Calu3 (cell line): ENCODE measurements at regions not wholly inside any gene's neighbourhood (a gene's known extent, or its start where the extent isn't known, plus 50 kb on each side); places are given as distances from the start of the nearest gene placed in this dataset.

Experiments used
- BruUV-seq: library from RNA; stranded (reverse); fragments of 400-500 nt; replicated peaks from 2 replicates; lab custom pipeline; 2021; lab: Mats Ljungman, UMichigan
- CTCF ChIA-PET: fragments of 300-600 bp; sonication (Branson Sonifier 250); formaldehyde crosslinking; loops from one replicate; lab custom pipeline; 2022; ENCODE audit warnings: antibody characterized with exemption; lab: Charles Lee
- DNase-seq: peaks from one replicate; pipeline ENCODE4 v3.0.0; 2022
- H3K27ac Mint-ChIP-seq: one replicate; pipeline ENCODE4 v1.8.0; 2022; ENCODE audit warnings: mixed read lengths; ENCODE audit not compliant: unreplicated experiment
- H3K27me3 Mint-ChIP-seq: one replicate; pipeline ENCODE4 v1.8.0; 2022; ENCODE audit warnings: mixed read lengths; ENCODE audit not compliant: unreplicated experiment
- H3K36me3 Mint-ChIP-seq: one replicate; pipeline ENCODE4 v1.8.0; 2022; ENCODE audit warnings: mild to moderate bottlenecking, moderate library complexity, mixed read lengths; ENCODE audit not compliant: insufficient read depth, unreplicated experiment
- H3K4me1 Mint-ChIP-seq: one replicate; pipeline ENCODE4 v1.8.0; 2022; ENCODE audit warnings: mild to moderate bottlenecking, low read depth, mixed read lengths; ENCODE audit not compliant: unreplicated experiment
- H3K4me3 Mint-ChIP-seq: one replicate; pipeline ENCODE4 v1.8.0; 2022; ENCODE audit warnings: mild to moderate bottlenecking, low read depth, moderate library complexity, mixed read lengths; ENCODE audit not compliant: unreplicated experiment
- H3K9me3 Mint-ChIP-seq: one replicate; pipeline ENCODE4 v1.8.0; 2022; ENCODE audit warnings: low read depth, mixed read lengths; ENCODE audit not compliant: unreplicated experiment
- intact Hi-C: fragments of 100-400 bp; cut with micrococcal nuclease; formaldehyde crosslinking; loops from one replicate; pipeline ENCODE4 v1.10.0; 2022; ENCODE audit not compliant: unreplicated experiment
- TF ChIP-seq, protein P1 (sequence below): fragments of 200-600 bp; IDR thresholded peaks from one replicate; pipeline ENCODE4 v1.8.0; 2022; ENCODE audit warnings: antibody characterized with exemption; ENCODE audit not compliant: unreplicated experiment

DNA sequence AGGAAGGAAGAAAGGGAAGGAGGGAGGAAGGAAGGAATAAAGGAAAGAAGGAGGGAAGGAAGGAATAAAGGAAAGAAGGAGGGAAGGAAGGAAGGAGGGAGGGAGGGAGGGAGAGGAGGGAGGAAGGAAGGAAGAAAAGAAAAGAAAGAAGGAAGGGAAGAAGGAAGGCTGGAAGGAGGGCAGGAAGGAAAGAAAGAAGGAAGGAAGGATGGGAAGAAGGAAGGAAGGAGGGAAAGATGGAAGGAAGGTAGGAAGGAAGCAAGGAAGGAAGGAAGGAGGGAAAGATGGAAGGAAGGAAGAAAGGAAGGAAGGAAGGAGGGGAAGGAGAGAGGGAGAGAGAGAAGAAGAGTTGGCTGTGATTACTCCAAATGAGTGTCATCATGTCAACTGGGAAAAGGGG, 190.6 kb downstream of the ACKR3 start:
- H3K27me3 Mint-ChIP-seq: peaks cover 16% of the 10 kb centered on the region
- no peaks in the 10 kb centered on the region for H3K9me3 Mint-ChIP-seq
- H3K27ac Mint-ChIP-seq: no peak overlapping the region
- intact Hi-C loops: no loop called here
- H3K4me3 Mint-ChIP-seq: no peak overlapping the region
- H3K36me3 Mint-ChIP-seq: no peaks in the 10 kb centered on the region
- no peak for DNase-seq
- CTCF ChIA-PET: no interaction called here
- no peaks in the 10 kb centered on the region for H3K4me1 Mint-ChIP-seq
- TF ChIP-seq, protein P1, sequence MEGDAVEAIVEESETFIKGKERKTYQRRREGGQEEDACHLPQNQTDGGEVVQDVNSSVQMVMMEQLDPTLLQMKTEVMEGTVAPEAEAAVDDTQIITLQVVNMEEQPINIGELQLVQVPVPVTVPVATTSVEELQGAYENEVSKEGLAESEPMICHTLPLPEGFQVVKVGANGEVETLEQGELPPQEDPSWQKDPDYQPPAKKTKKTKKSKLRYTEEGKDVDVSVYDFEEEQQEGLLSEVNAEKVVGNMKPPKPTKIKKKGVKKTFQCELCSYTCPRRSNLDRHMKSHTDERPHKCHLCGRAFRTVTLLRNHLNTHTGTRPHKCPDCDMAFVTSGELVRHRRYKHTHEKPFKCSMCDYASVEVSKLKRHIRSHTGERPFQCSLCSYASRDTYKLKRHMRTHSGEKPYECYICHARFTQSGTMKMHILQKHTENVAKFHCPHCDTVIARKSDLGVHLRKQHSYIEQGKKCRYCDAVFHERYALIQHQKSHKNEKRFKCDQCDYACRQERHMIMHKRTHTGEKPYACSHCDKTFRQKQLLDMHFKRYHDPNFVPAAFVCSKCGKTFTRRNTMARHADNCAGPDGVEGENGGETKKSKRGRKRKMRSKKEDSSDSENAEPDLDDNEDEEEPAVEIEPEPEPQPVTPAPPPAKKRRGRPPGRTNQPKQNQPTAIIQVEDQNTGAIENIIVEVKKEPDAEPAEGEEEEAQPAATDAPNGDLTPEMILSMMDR: no peak
- no TSS peak for BruUV-seq

DNA sequence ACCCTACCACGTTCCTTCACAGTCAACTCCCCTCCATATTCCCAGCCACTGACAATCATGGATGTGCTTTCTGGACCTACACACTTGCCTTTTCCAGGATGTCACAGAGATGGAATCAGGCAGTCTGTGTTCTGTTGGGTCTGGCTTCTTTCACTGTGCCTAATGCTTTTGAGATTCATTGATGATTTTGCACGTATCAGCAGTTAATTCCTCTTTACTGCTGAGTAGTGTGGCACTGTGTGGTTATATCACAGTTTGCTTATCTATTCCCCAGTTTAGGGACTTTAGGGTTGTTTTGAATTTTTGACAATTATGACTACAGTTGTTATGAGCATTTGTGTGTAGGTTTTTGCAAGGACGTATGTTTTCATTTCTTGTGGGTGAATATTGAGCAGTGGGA, 191.7 kb downstream of the ACKR3 start:
- no peaks in the 10 kb centered on the region for H3K9me3 Mint-ChIP-seq
- no peaks in the 10 kb centered on the region for H3K36me3 Mint-ChIP-seq
- CTCF ChIA-PET: no interaction called here
- no TSS peak for BruUV-seq
- no peaks in the 10 kb centered on the region for H3K4me1 Mint-ChIP-seq
- DNase-seq: no peak
- H3K27ac Mint-ChIP-seq: no peak overlapping the region
- TF ChIP-seq, protein P1: no peak
- intact Hi-C loops: no loop called here
- H3K4me3 Mint-ChIP-seq: no peak overlapping the region
- peaks cover 27% of the 10 kb centered on the region for H3K27me3 Mint-ChIP-seq

DNA sequence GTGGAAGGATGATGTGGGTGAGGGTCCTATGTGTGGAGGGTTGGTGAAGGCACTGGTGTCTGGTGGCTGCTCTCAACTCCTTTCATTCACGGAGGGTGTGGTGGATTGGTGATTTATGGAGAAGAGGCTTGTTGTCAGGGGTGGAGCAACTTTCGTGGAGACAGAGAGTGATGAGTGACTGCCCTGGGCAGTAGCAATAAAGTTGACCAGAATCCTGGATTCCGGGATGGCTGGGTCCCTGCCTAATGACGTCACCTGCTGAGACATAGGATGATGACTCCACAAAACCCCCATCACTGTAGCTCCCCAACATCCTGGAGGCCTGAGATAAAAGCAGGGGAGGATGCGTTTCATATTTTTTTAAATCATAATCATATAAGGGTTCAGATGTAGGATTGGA, 193.0 kb downstream of the ACKR3 start:
- Mint-ChIP-seq H3K27me3 (peaks cover 34% of the 10 kb centered on the region), H3K36me3 (no peaks in the 10 kb centered on the region), H3K4me3 (no peak overlapping the region), H3K4me1 (no peaks in the 10 kb centered on the region), H3K27ac (no peak overlapping the region), H3K9me3 (peaks cover 2% of the 10 kb centered on the region)
- intact Hi-C loops: no loop called here
- TF ChIP-seq, protein P1: no peak
- CTCF ChIA-PET: no interaction called here
- DNase-seq: no peak
- BruUV-seq: no TSS peak

DNA sequence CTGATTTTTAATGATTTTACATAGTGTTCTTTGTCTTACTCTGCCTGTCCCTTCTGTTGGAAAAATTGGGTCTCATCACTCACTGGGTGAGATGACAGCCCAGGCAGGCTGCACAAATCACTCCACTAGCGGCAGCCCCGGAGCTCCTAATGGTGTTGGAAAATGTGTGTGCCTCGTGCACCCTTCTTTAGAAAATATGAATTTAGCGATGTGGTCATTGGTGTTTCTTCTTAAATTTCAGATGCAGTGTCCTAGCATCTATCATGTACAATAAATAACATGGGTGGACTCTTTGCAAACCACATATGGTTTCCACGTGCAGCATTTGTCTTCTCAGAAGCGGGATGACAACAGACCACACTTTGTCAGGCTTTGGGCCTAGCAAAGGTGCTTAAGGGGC, 194.2 kb downstream of the ACKR3 start:
- Mint-ChIP-seq H3K27me3 (peaks cover 38% of the 10 kb centered on the region), H3K36me3 (no peaks in the 10 kb centered on the region), H3K9me3 (peaks cover 2% of the 10 kb centered on the region), H3K27ac (no peak overlapping the region), H3K4me1 (no peaks in the 10 kb centered on the region), H3K4me3 (no peak overlapping the region)
- intact Hi-C loops: no loop called here
- TF ChIP-seq, protein P1: no peak
- CTCF ChIA-PET: no interaction called here
- BruUV-seq: no TSS peak
- DNase-seq: no peak
